Heart right ventricle (tissue), 16 donors: ENCODE measurements at regions not wholly inside any gene's neighbourhood (a gene's known extent, or its start where the extent isn't known, plus 50 kb on each side); places are given as distances from the start of the nearest gene placed in this dataset.

Experiments
- ATAC-seq, 8 donors: fragments of 200-7000 bp; cut with Tn5 transposase; one replicate each; pipeline ENCODE4 v1.9.1; 2020; ENCODE audit warnings: mild to moderate bottlenecking in 8 of 8, moderate library complexity in 8 of 8, moderate number of reproducible peaks in 1 of 8
- DNase-seq, 2 donors: peaks; one replicate each; pipeline ENCODE4 v3.0.0-alpha.2; 2020
- H3K27ac ChIP-seq, 10 donors: fragments of 200-600 bp; sonication (generic) in 2 of 10; one replicate each; pipeline versions ENCODE4 v1.5.0 to v1.8.0; 2020 to 2022; ENCODE audit warnings: mild to moderate bottlenecking in 3 of 10
- H3K27me3 ChIP-seq, 7 donors: fragments of 200-600 bp; one replicate each; pipeline ENCODE4 v1.8.0; 2021 to 2022; ENCODE audit warnings: mild to moderate bottlenecking in 2 of 7
- H3K36me3 ChIP-seq, 9 donors: fragments of 200-600 bp; sonication (generic) in 1 of 9; one replicate each; pipeline versions ENCODE4 v1.5.0 to v1.8.0; 2020 to 2022; ENCODE audit warnings: mild to moderate bottlenecking in 2 of 9
- H3K4me1 ChIP-seq, 9 donors: fragments of 200-600 bp; sonication (generic) in 1 of 9; one replicate each; pipeline versions ENCODE4 v1.5.0 to v1.8.0; 2020 to 2022; ENCODE audit warnings: mild to moderate bottlenecking in 4 of 9
- H3K4me3 ChIP-seq, 10 donors: fragments of 200-600 bp; sonication (generic) in 2 of 10; one replicate each; pipeline versions ENCODE4 v1.5.0 to v1.8.0; 2020 to 2022; ENCODE audit warnings: mild to moderate bottlenecking in 7 of 10, moderate library complexity in 2 of 10
- H3K9me3 ChIP-seq, 11 donors: fragments of 200-600 bp in 10 of 11; sonication (generic) in 2 of 11; one replicate each; pipeline versions ENCODE4 v1.5.0 to v1.8.0; 2013 to 2022; ENCODE audit warnings: mild to moderate bottlenecking in 2 of 11, control low read depth in 1 of 11, moderate library complexity in 1 of 11
- CTCF ChIP-seq, 9 donors: fragments of 200-600 bp; sonication (generic) in 2 of 9; IDR thresholded peaks; one replicate each; pipeline versions ENCODE4 v1.5.0 to v1.8.0; 2021 to 2022; ENCODE audit warnings: antibody characterized with exemption in 9 of 9, mild to moderate bottlenecking in 5 of 9, moderate library complexity in 1 of 9
- WGBS, 2 donors: extraction: QIAGEN DNeasy Blood & Tissue Kit; methylation state at CpG; one replicate each; pipeline ENCODE4 v1.1.7; 2013; ENCODE audit warnings: inconsistent platforms in 1 of 2; 5-methylcytosine and 5-hydroxymethylcytosine counted together
- intact Hi-C, 10 donors: fragments of 100-400 bp; cut with DNase I; formaldehyde crosslinking; loops; one replicate each; pipeline versions ENCODE4 v1.11.1 to v1.14.2; 2022
- donor health status: Arrhythmogenic right ventricular cardiomyopathy.
- donor health status: ischemic (EF 13 %, LVEDD 7.1; RV severe dilation, severe dysfunction).
- donor health status: healthy with polysubstance abuse.
- donor health status: DM: no; HTN: yes; CAD: no.
- donor health status: DM: no; HTN: no; CAD: no.
- donor health status: ischemic (EF 25% LVEDD 6.9; RV normal size, moderate dysfunction).
- donor health status: ischemic (EF 25% LVEDD 5.7; RV mildly dilated, moderate dysfunction).
- donor health status: healthy.
- donor health status: DM: yes; HTN: yes; CAD: no.
- donor health status: Ischemic cardiomyopathy.
- donor health status: ischemic (EF 35%, LVEDD 5.7; RV mildly dilated, moderate dysfunction).
- donor health status: nonischemic (EF 11% LVEDD 7.7; RV severe dilation, severe dysfunction).
- donor health status: DM: yes; HTN: yes; CAD: no.
- donor health status: PGD.
- donor health status: ischemic (EF 29% LVEDD 5.4; RV normal size, mild dysfunction).
- donor health status: nonischemic (EF 23%, LVEDD 6.1; RV moderate dilation, normal function).

GRCh38 chr2:121014876-121015275 is 270.1 kb downstream of the TFCP2L1 start:
- ATAC-seq: no peak
- Histone ChIP-seq H3K4me3 (no peak overlapping the region), H3K9me3 (peaks cover 0 to 35% (median 0%) of the 10 kb centered on the region in 11 donors), H3K27ac (no peak overlapping the region), H3K36me3 (no peaks in the 10 kb centered on the region), H3K27me3 (peaks cover 0 to 18% (median 0%) of the 10 kb centered on the region in 7 donors), H3K4me1 (peaks cover 0 to 9% (median 0%) of the 10 kb centered on the region in 9 donors)
- TF ChIP-seq CTCF (IDR thresholded peaks at IDR 0.05): no peak
- WGBS, 2 donors: 95 to 97% methylated on average over 3 of the region's 3 CpGs
- no peak for DNase-seq
- intact Hi-C loops: no loop called here

- Histone ChIP-seq H3K4me3 (no peak overlapping the region), H3K4me1 (peaks cover 0 to 9% (median 0%) of the 10 kb centered on the region in 9 donors), H3K27ac (no peak overlapping the region), H3K9me3 (peaks cover 0 to 23% (median 0%) of the 10 kb centered on the region in 11 donors), H3K27me3 (peaks cover 0 to 21% (median 0%) of the 10 kb centered on the region in 7 donors), H3K36me3 (no peaks in the 10 kb centered on the region)
- no peak for TF ChIP-seq CTCF (IDR thresholded peaks at IDR 0.05)
- no peak for DNase-seq
- intact Hi-C loops: no loop called here
- ATAC-seq: no peak
- 78 to 80% methylated on average over 7 of the region's 7 CpGs for WGBS, 2 donors
Measured at GRCh38 chr2:121015971-121016485, 269.0 kb downstream of the TFCP2L1 start.

- Histone ChIP-seq H3K27ac (no peak overlapping the region), H3K4me3 (no peak overlapping the region), H3K4me1 (peaks cover 0 to 9% (median 0%) of the 10 kb centered on the region in 9 donors), H3K27me3 (peaks cover 0 to 23% (median 6%) of the 10 kb centered on the region in 7 donors), H3K36me3 (no peaks in the 10 kb centered on the region), H3K9me3 (peaks cover 0 to 14% (median 0%) of the 10 kb centered on the region in 11 donors)
- intact Hi-C loops: no loop called here
- DNase-seq (no peak), ATAC-seq (peak in 2 of 8 donors; percentile 30 to 41)
- TF ChIP-seq CTCF (IDR thresholded peaks at IDR 0.05): no peak
- 55 to 65% methylated on average over 7 of the region's 7 CpGs for WGBS, 2 donors
Measured at GRCh38 chr2:121017396-121017795, 267.6 kb downstream of the TFCP2L1 start.

- intact Hi-C loops: no loop called here
- peaks cover 0 to 19% (median 6%) of the 10 kb centered on the region in 7 donors for H3K27me3 ChIP-seq
- peak; percentile 66 to 91 (median 82) for ATAC-seq
- peak overlapping the region in 1 of 10 donors; percentile 14 for H3K27ac ChIP-seq
- H3K4me3 ChIP-seq: peak overlapping the region in 6 of 10 donors; percentile 3 to 25 (median 6)
- DNase-seq: peak in 1 of 2 donors; percentile 36
- peaks cover 0 to 9% (median 0%) of the 10 kb centered on the region in 9 donors for H3K4me1 ChIP-seq
- no peak for TF ChIP-seq CTCF (IDR thresholded peaks at IDR 0.05)
- H3K36me3 ChIP-seq: no peaks in the 10 kb centered on the region
- 46 to 51% methylated on average over 45 of the region's 45 CpGs for WGBS, 2 donors
- peaks cover 0 to 14% (median 0%) of the 10 kb centered on the region in 11 donors for H3K9me3 ChIP-seq
Measured at GRCh38 chr2:121018136-121019061, 266.6 kb downstream of the TFCP2L1 start.
